HG02798 (cell line): ENCODE measurements at regions not wholly inside any gene's neighbourhood (a gene's known extent, or its start where the extent isn't known, plus 50 kb on each side); places are given as distances from the start of the nearest gene placed in this dataset.
"Not testable (repeated sequence)": the region's sequence is repeated elsewhere in the genome, so short reads cannot be mapped to it uniquely, and the experiment has no call there.

Experiments used
- ATAC-seq: cut with Tn5 transposase; IDR thresholded peaks from one replicate; pipeline ENCODE4 v1.9.1; 2021; ENCODE audit warnings: mild to moderate bottlenecking; ENCODE audit not compliant: unreplicated experiment, poor library complexity

DNA sequence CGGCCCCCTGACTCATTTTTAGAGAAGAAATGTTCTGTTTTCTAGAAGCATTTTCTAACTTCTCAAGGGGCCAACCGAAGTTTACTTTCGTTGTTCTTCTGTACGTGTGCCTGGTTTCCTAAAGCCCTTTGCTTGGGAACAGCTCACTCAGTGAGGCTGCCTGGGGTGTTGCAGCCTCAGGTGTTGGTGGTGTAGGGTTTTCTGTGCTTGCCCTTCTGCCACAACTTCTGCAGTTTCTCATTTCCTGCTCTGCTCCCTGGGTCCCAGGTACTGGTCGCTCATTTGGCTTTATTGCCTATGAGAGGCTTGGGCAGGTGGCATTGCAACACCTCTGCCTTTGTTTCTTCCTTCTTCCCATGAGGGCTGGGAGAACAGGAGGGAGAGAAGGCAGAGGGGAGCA, 278.3 kb downstream of the SOX4 start:
- no peak for ATAC-seq

DNA sequence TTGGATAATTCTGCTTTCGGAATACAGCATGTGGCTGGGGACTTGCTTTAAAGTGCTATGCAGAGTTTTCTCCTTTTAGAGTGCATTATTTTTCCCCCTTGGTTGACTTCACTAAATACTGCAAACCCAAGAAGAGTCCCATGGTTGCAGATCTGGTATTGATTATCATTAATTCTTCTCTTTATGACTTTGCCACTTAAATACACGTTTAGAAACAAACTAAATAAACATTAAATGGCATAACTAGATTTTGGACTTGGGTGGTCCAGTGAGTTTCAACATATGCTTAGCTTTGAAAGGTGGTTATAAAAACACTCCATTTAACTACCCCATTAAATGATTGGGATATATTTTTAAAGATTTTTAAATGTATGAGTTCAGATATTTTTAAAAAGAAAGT, 279.2 kb downstream of the SOX4 start:
- ATAC-seq, result no peak

DNA sequence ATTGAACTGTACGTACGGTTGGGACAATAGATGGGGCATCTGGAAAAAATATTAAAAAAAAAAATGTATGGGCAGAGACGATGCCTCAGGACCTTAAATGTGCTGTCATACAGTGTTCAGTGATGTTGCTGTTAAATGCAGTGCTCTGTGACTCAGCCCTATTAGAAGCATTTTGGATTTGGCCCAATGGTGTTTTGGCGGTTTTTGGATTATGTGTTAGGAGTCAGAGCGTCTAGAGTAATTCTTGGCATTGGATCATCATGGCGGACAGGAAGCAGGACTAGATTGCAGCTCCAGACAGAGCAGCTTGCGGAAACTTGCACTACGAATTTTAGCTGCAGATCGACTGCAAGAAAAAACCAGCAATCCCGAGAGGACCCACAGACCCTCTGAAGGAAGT, 280.0 kb downstream of the SOX4 start:
- ATAC-seq, result no peak

DNA sequence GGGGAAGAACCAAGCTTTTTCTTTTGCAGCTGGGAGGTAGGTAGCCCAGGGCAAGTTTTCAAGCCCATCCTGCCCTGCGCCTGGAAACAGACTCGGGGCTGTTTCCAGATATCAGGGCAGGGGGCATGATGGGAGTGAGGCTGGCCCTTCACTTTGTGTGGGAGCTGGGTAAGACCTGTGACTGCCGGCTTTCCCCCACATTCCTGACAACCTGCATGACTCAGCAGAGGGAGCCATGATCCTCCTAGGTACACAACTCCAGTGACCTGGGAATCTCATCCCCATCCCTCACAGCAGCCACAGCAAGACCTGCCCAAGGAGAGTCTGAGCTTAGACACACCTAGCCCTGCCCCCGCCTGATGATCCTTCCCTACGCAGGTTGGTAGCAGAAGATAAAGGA, 280.8 kb downstream of the SOX4 start:
- no peak for ATAC-seq

DNA sequence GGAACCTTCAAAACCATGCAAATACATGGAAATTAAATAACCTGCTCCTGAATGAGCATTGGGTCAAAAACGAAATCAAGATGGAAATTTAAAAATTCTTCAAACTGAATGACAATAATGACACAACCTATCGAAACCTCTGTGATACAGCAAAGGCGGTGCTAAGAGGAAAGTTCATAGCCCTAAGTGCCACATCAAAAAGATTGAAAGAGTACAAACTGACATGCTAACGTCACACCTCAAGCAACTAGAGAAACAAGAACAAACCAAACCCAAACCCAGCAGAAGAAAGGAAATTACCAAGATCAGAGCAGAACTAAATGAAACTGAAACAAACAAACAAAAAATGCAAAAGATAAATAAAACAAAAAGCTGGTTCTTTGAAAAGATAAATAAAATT, 283.5 kb downstream of the SOX4 start:
- ATAC-seq, result not testable (repeated sequence)

DNA sequence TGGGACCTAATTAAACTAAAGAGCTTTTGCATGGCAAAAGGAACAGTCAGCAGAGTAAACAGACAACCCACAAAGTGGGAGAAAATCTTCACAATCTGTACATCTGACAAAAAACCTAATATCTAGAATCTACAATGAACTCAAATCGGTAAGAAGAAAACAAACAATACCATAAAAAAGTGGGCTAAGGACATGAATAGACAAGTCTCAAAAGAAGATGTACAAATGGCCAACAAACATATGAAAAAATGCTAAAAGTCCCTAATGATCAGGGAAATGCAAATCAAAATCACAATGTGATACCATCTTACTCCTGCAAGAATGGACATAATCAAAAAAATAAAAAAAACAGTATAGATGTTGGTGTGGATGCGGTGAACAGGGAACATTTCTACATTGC, 286.7 kb downstream of the SOX4 start:
- ATAC-seq, result not testable (repeated sequence)

DNA sequence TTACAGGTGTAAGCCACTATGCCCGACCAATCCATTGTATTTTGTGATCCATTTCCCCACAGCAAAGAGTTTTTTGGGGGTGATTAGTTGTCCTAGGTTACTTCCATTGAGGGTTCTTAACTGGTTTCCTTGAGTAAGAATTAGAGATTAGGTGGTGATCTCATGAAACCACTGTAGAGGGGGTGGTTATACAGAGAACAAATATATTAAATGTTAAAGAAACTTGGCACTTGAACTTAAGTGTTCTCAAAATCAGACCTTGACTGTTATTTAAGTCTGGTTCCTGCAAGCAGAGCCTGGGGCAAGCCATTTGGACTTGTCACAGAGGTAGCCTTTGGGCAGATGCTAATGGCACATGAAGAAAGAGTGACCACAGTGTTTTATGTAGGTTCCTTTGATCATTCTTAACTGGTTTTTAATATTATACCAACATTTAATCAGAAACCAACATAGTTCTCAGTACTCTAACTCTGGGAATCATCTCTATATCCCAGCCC, 288.5 kb downstream of the SOX4 start:
- no peak for ATAC-seq

DNA sequence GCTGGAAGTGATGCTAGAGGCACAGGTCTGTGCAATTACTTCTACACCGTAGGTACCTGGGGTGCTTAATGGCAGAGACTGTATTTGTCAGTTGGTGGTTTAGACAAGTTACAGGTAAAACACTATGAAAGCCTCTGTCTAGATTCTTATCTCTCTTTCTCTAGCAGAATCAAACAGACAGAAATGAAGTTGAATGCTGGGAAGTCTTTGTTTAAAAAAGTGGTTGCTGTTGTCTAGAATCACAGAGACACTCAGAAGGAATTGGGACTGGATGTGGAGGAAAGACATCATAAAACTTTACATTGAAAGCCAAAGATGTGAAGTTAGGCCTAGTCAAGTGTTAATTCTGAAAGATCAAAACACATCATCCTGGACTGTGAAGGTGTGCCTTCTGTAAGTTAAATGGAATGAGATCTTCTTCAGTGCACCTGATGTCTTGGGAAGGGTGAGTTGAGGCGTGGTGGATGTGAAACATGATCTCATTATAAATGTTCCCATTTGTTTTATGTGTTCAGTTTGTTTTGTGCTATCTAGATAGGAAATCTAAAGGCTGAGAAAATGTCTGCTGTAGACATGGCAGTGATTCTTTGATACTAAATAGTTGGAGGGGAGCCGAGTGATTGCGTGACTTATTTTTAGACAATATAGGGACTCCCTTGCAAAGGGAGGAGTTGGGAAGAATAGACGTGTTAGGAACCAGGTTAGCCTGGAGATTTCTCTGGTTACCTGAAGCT, 290.2 kb downstream of the SOX4 start:
- no peak for ATAC-seq

DNA sequence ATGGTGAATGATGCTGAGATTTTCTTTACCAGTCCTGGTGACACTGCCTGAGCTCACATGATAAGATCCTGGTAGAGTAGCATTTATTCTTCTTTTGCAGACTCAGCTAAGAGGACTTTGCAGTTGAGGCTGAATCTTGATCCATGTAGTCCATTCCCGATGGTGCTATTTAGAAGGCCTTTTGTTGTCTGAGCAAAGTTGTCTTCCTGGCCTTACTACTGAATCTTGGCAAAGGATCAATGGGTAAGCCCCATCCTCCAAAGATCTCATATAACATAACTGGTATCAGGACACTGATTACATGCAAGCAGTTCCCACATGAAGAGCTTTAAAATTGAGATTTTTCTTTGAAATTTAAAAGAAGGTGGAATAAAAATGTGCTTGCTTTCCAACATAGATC, 291.6 kb downstream of the SOX4 start:
- ATAC-seq, result no peak

DNA sequence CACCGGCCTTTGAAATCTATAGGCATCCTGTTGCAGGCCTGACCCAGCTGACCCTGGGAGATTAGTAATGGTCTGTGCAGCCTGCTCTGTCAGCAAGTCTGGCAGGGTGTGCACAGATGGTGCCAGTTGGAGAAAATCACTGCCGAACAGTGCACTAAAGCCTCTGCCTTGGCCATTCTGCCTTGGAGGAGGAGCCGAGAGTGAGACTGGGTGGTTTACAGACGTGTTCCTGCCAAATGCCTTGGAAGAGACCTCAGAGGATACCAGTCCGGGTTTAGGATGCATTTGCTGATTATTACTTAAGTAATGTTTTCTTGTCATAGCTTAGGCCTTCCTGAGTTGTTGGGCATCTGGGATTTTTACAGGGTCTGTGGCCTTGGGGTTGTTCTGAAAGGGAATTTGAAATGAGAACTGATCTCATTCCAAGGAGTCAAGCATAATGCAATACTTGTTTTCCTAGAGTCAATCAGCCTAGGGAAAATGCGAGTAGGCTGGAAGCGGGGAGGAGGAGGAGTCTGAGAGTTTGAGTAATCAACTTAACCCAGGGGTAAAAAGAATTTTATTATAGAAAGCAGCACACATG, 292.1 kb downstream of the SOX4 start:
- no peak for ATAC-seq

DNA sequence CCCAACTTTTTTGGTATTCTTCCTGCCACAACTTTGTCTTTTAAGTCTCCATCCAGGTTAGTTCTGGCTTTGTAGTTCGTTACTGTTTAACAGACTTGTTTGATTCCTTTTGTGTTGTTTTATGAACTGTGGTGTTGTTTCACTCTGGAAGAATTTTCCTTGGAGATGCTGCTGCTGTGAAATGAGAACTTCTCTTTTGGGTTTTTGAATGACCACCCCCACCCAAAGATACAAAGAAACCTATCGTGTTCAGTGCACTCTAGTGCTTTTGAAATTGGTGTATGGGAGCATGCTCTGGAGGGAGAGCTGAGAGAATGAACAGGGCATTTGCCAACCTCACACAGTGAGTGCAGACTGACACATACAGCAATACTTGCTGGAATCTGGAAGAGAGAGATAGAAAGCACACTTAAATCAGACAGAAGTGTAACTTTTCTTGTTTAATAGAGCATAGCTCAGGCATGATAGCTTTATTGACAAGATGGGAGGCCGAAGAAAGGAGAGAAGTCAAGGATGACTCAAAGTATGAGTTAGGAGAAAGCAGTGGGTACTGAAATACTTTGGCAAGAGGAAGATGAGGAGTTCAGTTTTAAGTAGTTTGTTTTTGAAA, 293.1 kb downstream of the SOX4 start:
- ATAC-seq, result no peak

DNA sequence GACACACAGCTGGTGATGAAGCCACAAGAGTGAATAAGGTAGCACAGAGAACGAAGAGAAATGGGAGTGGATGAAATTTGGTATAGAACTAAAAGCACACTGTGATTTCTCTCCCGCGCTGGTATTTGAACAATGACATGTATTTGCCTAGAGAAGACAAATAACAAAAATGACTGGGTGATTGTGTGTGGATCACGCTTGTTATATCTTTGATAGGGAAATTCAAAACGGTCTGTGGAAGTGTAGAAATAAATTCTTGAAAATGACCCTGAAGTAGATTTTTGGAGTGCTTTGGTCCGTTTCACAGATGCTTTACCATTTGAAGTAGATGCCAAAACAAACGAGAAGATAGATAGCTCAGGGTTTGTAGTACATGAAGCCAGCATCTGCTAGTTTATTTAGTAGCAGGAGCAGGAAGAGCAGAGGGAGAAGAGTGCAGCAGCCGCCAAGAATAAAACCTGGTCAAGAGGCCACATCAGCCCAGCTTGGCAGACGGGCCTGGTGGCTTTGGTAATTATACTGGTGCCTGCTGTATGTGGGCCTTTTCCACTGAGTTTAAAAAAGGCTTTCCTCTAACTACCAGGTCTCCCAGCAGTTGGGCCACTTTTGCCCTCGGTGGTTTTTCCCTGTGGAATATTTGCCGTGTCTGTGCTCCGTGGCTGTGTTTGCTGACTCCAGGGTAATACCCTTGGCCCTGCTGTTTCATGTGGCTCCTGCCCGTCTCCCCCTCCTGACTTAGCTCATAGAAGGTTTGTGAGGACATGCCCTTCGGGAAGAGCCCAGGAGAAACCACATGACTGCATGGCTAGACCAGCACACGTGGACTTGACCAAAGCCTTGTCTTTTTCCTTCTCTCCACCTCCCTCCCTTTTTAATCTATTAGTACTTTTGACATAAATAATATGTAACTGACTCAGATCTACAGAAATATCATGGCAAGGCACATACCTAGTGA, 294.0 kb downstream of the SOX4 start:
- ATAC-seq, result no peak

DNA sequence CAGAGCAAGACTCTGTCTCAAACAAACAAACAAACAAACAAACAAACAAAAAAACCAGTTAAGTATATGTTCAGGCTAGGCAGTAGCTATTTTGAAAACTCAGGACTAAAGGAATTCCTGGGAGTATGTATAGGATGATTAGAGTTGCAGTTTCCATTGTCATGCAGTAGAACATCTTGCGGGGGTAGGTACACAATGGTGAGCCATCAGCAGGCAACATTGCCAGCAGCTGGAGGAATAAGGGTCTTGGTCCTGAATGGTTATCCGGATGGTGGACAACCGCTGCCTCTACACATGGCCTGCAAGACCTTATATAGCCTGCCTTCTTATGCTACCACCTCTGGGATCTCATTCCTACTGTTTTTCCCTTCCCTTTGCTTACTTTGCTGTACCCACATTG, 297.5 kb downstream of the SOX4 start:
- no peak for ATAC-seq

DNA sequence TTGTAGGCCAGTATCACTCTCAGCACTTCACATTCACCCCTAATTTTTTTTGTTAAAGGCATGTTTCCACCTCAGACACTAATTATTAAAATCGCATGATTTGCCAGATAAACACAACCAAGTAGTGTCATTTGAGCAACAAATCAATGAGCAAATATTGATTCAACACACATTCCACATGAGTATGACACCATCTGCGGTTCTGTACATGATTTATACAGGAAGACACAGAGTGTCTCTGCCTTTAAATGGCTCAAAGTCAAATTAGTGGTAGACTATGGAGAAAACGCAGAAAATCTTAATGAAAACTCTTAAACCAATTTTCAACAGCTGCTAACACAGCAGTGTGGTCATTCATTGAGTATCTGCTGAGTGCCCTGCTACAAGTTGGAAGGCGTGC, 300.2 kb downstream of the SOX4 start:
- ATAC-seq, result no peak

DNA sequence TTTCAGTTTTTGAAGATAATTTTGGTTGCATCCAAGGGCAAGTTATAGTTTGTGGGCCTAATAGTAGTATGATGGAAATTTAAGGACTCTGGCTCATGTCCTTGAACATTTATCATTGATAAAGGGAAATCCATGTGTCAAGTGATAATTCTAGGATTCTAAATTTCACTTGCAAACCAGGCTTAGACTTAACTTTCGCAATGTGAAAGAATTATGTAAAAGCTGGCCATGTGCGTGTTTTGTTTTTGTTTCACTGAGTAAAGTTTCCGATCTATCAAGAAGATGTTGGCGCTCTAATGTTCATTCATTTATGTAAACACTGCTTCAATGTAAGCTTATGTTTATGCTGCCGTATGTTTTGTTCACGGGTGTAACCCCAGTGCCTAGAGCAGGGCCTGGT, 302.0 kb downstream of the SOX4 start:
- ATAC-seq, result no peak

DNA sequence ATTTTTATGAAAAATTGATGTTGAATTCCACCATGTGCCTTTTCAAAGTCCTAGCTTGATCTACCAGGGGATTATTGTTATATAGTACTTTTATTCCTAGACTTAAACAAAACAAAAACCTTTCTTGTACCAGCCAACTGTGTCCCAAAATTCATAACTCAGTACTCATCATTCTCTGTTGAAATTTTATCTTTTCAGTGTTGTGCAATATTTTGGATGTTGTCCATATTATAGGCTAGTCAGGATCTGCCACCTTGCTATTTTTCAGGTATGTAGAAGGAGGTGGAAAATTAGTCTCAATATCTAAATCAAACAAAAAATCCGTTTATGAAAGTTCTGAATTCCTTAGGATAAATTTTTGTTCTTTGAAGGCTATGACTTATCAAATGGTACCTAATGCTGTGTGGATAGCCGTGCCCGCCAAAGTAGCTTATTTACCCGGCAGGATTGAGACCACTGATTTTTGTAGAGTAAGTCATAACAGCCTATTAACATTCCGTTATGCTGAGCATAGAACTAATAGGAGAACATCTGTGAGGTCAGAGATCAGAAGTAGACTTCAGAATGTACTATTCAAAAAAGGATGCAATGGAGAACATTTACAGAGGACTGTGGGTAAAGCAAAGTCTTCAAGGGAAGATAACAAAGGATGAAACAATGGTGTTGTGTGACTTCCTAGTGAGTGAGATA, 304.7 kb downstream of the SOX4 start:
- no peak for ATAC-seq

DNA sequence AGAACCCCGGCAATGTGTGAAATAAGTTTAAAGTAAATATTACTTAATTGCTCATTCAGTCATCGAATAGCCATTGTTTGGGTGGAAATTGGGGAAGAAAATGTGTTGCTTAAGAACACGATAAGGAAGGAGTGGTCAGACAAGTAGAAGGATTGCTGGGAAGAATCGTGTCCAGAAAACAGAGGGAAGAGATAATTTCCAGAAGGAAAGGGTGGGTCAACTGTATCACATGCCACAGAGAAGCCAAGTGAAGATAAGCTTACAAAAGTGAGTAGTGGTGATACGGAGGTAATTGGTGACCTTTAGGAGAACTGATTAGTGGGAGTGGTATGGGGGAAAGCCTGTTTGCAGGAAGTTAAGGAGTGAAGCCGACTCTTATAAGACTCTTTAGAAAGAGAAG, 306.2 kb downstream of the SOX4 start:
- ATAC-seq, result no peak

DNA sequence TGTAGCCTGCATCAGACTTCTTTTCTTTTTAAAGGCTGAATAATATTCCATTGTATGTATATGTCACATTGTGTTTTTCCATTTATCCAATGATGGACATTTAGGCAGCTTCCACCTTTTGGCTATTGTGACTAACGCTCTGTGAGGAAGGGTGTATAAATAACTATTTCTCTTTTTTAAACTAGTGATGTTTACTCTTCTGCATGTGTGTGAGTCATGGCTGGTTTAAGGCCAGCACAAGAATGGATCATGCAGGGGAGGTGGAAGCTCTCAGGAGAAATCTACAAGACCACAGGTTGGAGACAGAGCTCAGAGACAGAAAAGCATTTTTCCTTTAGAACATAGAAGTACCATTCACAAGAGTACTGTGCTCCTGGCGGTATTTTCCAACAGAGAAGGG, 307.2 kb downstream of the SOX4 start:
- no peak for ATAC-seq

DNA sequence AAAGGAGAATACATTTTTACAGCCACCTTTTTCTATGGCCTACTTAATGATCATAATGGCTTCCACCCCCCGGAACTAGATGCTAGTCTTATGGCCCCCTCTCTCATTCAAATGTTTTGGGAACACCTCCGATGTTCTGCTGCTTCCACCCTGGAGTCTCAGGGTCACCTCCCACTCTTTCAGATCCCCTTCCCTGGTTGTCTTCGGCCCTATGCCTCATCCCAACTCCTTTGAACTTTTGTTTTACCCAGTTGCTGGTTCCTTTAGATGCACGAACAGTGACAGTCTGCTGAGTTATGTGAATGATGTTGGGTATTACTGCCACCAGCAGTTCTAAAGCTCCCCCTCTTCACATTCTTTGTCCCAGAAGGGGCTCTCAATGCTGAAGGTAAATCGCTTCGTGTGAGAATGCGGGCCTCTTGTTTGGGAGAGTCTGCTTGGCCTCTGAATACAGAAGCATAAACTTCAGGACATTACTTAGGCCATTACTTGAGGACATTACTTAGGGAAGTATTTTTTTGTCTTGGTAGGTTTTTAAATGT, 309.1 kb downstream of the SOX4 start:
- ATAC-seq, result no peak

DNA sequence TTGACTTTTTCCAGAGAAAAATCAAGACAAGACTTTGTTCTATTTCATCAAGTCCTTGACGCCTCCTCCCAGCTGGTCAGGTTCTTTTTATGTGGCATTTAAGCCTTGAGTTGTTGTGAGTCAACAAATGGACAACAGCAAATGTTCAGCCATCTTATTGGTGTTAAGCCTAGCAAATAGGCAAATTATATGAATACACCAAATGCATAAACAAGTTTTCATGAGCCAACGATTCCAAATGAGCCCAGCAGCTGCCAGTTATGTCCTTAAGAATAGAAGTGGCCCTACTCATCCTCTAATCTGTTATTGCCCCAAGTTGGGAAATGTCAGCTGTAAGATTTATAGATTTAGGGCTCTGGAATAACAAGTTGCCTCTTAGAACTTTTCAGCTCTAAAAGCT, 312.0 kb downstream of the SOX4 start:
- no peak for ATAC-seq
